ENCODE measurements at regions not wholly inside any gene's neighbourhood (a gene's known extent, or its start where the extent isn't known, plus 50 kb on each side); places are given as distances from the start of the nearest gene placed in this dataset.

- no peak for DNase-seq
Observed at GRCh38 chr2:212945526-212945925, 205.9 kb downstream of the IKZF2 start.

- no peak for DNase-seq
Observed at GRCh38 chr2:212943351-212943750, 208.1 kb downstream of the IKZF2 start.

- DNase-seq, result no peak
Observed at GRCh38 chr2:212941361-212941760, 210.1 kb downstream of the IKZF2 start.

- no peak for DNase-seq
Observed at GRCh38 chr2:212940816-212941215, 210.6 kb downstream of the IKZF2 start.

- DNase-seq, result no peak
Observed at GRCh38 chr2:212939777-212940531, 211.5 kb downstream of the IKZF2 start.

GRCh38 chr2:212938144-212938793 lies 213.1 kb downstream of the IKZF2 start:
- DNase-seq, result no peak

- no peak for DNase-seq
Observed at GRCh38 chr2:212936572-212936971, 214.8 kb downstream of the IKZF2 start.

GRCh38 chr2:212935752-212936151 lies 215.7 kb downstream of the IKZF2 start:
- no peak for DNase-seq

- no peak for DNase-seq
Observed at GRCh38 chr2:212931271-212931670, 220.1 kb downstream of the IKZF2 start.

- DNase-seq, result no peak
Observed at GRCh38 chr2:212930556-212931260, 220.7 kb downstream of the IKZF2 start.

- DNase-seq, result no peak
Observed at GRCh38 chr2:212929971-212930370, 221.4 kb downstream of the IKZF2 start.

- no peak for DNase-seq
Observed at GRCh38 chr2:212929116-212929515, 222.3 kb downstream of the IKZF2 start.

- DNase-seq, result no peak
Observed at GRCh38 chr2:212928681-212929080, 222.7 kb downstream of the IKZF2 start.

GRCh38 chr2:212926940-212927339 lies 224.5 kb downstream of the IKZF2 start:
- DNase-seq, result no peak

- DNase-seq, result no peak
Observed at GRCh38 chr2:212923393-212923792, 228.0 kb downstream of the IKZF2 start.

- DNase-seq, result no peak
Observed at GRCh38 chr2:212922701-212923100, 228.7 kb downstream of the IKZF2 start.

GRCh38 chr2:212921711-212922110 lies 229.7 kb downstream of the IKZF2 start:
- DNase-seq, result no peak

- DNase-seq, result no peak
Observed at GRCh38 chr2:212921061-212921460, 230.4 kb downstream of the IKZF2 start.

- no peak for DNase-seq
Observed at GRCh38 chr2:212919238-212919637, 232.2 kb downstream of the IKZF2 start.

GRCh38 chr2:212918336-212918735 lies 233.1 kb downstream of the IKZF2 start:
- DNase-seq, result no peak

GRCh38 chr2:212915121-212915782 lies 236.2 kb downstream of the IKZF2 start:
- DNase-seq, result no peak

GRCh38 chr2:212914392-212914791 lies 237.0 kb downstream of the IKZF2 start:
- DNase-seq, result no peak

- DNase-seq, result no peak
Observed at GRCh38 chr2:212913640-212914306, 237.6 kb downstream of the IKZF2 start.

Measured in hematopoietic multipotent progenitor cell treated with erythropoietin and hydrocortisone succinate and interleukin-3 and kit ligand, for 8 days (in vitro differentiated cells).